GM18868 (cell line): ENCODE measurements at regions not wholly inside any gene's neighbourhood (a gene's known extent, or its start where the extent isn't known, plus 50 kb on each side); places are given as distances from the start of the nearest gene placed in this dataset.

Source experiments
- ATAC-seq: cut with Tn5 transposase; IDR thresholded peaks from one replicate; pipeline ENCODE4 v1.9.1; 2021; ENCODE audit warnings: mild to moderate bottlenecking, moderate library complexity; ENCODE audit not compliant: unreplicated experiment

DNA sequence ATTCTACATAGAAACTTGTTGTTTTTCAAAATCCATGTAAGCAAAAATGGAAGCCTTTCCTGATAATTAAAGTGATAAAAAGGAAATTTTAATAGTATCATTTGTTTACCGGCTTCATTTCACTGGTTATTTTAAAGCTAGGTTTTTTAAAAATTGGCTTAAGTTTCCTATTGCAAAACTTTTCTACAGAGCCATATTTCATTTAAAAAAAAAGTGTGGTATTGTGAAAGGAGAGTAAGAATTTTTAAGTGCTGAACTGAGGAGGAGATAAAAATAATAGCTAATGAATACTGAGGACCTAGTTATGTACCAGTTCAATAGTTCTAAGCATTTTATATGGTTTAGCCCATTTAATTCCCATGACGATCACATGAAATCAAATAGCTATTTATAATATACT, 172.2 kb upstream of the COL1A2 start:
- ATAC-seq = no peak

- ATAC-seq = peak; percentile 52
These were observed 171.2 kb upstream of the COL1A2 start for GRCh38 chr7:94223375-94224084.

DNA sequence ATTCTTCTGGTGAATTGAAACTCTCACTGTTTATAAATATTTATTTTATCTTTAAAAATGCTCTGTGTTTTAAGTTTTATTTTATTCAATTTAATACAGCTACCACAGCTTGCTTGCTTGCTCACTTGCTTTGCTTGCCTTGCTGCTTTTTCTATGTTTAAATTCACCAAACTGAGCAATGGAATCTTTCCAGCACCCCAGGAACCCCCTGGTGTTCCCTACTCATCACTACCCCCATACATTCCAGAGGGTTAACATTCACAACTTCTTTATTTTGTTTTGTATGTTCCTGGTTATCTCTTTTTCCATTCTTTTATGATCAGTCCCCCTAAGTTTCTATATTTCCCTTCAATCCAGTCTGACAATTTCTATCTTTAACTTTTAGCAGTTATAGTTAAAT, 166.5 kb upstream of the COL1A2 start:
- ATAC-seq = no peak

DNA sequence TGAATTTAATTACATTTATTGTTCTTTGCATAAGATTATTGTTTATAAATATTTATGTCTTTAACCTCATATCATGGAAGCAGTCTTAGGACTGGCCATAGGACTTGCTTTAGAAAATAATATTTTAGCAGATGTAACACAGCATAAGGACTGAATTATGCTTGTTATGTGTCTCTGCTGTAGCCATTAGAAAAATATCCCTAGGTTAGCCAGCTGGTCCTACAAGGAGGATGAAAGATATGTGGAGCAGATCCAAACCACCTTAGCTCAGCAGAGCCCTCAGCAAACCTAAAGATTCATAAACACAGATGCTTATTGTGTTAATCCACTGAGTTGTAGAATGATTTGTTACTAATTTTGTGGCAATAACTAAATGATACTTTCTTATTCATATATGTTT, 166.0 kb upstream of the COL1A2 start:
- no peak for ATAC-seq

DNA sequence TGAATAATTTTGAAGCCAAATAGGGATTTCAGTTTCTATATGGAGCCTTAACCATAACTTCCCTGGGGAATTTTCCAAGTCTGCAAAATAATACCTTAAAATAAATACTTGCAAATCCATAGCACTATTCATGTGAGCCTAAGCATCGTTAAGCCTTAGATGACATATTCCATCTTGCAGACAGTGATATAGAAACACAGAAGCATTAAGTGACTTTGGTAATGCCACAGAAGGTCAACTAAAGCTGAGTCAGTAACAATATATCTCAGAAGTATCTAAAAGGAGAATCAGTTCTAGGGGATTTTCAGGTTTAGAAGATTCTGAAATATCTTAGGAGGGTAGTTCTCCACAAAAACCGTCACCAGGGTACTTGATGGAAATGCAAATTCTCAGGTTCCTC, 163.4 kb upstream of the COL1A2 start:
- no peak for ATAC-seq

- ATAC-seq = no peak
These were observed 157.7 kb upstream of the COL1A2 start for GRCh38 chr7:94236960-94237359.

GRCh38 chr7:94237417-94237816, 157.3 kb upstream of the COL1A2 start:
- peak; percentile 42 for ATAC-seq

DNA sequence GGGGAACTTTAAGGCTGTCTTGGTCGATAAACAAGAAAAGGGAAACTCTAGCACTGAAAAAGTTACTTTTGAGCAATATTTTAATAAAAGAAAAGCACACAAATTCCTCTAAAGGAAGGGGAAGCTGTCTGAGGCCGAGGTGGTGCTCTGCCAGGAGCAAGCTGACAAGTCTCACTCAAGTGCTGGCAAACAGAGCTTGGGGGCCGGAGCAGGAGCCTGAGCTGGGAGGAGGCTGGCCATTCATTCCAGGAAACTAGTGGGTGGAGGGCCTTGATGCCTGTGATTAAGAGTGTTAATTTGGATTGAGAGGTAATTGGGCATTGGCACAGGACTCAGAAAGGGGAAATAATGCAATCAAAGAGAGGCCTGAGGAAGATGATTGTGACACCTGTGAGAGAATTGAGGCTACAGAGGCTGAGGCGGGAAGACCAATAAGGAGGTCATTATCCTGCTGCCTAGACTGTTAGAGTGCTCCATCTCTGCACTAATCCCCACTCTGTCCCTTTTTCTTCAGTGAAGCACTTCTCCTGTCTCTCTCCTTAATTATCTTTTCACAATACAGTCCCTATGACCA, 154.9 kb upstream of the COL1A2 start:
- ATAC-seq = no peak

GRCh38 chr7:94240902-94241301, 153.8 kb upstream of the COL1A2 start:
- no peak for ATAC-seq

DNA sequence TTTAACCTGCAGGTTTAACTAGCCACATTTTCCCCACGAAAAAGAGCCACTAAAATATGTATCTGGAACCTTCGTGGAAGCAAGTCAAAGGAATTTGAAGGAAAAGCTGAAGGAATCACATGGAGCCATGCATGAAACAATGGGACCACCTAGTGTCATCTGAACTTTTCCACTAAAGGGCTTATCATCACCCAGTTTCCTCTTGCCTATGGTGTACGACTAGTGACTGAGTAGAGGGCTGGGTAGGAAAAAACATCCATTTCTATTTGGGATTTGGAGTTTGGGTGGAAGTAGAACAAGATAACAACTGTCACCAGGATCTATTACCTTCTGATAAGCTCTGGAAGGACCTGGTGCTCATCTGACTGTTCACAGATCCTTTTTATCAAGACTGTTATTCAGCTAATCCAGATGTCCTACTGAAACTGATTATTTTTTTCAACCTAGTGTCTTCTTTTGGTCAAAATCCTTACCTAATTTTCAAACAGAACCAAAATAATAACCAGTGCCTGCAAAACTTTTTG, 153.2 kb upstream of the COL1A2 start:
- no peak for ATAC-seq

- ATAC-seq = no peak
These were observed 151.5 kb upstream of the COL1A2 start for GRCh38 chr7:94243066-94243711.

- no peak for ATAC-seq
These were observed 149.9 kb upstream of the COL1A2 start for GRCh38 chr7:94244760-94245159.

DNA sequence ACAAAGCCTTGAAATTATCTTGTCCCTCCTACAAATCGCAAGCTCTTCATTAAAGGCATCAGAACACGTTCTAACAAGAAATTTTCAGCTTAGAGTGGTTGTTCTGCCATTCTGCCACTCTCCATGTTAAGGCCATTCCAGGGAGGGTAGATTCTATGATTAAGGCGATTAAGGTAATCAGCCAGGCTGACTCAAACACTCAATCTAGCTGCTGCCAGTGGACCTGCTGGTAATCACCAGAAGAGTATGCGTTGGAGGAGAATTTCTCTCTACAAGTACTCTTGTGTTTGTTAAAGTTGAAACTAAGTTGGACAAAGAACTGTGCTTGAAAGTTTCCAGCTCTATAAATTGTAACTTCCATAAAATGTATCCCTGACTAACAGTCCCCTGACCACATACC, 149.2 kb upstream of the COL1A2 start:
- ATAC-seq = no peak

- ATAC-seq = peak; percentile 51
These were observed 146.7 kb upstream of the COL1A2 start for GRCh38 chr7:94247970-94248369.

- ATAC-seq = no peak
These were observed 145.1 kb upstream of the COL1A2 start for GRCh38 chr7:94249631-94250030.

- no peak for ATAC-seq
These were observed 144.6 kb upstream of the COL1A2 start for GRCh38 chr7:94250124-94250523.

- ATAC-seq = no peak
These were observed 143.7 kb upstream of the COL1A2 start for GRCh38 chr7:94250987-94251386.

GRCh38 chr7:94252124-94252523, 142.6 kb upstream of the COL1A2 start:
- no peak for ATAC-seq

DNA sequence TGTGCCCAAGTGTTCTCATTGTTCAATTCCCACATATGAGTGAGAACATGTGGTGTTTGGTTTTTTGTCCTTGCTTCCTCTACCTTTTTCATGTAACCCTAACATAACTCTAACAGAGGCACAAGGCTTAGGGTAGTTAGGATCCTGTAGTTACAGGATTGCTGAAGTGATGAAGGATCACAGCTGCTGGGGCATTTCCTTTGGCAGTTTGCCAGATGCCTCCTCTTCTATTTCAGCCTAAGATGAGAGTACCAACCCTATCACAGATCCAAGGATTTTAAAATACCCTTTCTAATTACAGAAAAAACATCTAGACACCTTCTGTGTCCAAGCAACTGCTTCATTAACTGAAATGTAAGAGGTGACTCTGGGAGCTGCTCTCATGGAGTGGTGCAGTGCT, 141.7 kb upstream of the COL1A2 start:
- no peak for ATAC-seq

DNA sequence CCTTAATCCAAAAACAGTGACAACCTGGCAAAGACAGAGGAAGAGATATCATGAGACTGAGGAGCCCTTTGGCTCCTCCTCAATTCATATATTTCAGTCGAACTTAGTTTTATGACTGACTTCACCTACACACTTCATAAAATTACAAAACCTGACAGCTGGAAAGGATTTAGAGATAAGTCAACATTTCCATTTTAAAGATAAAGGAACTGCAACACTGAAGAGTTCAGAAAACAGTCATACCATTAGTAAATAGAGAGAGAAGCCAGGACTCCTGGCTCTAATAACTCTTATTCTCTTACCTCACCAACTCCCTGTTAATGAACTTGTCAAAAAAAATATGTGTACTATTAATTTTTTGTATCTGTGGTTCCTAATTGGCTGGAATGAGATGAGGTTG, 141.0 kb upstream of the COL1A2 start:
- ATAC-seq = peak; percentile 76

DNA sequence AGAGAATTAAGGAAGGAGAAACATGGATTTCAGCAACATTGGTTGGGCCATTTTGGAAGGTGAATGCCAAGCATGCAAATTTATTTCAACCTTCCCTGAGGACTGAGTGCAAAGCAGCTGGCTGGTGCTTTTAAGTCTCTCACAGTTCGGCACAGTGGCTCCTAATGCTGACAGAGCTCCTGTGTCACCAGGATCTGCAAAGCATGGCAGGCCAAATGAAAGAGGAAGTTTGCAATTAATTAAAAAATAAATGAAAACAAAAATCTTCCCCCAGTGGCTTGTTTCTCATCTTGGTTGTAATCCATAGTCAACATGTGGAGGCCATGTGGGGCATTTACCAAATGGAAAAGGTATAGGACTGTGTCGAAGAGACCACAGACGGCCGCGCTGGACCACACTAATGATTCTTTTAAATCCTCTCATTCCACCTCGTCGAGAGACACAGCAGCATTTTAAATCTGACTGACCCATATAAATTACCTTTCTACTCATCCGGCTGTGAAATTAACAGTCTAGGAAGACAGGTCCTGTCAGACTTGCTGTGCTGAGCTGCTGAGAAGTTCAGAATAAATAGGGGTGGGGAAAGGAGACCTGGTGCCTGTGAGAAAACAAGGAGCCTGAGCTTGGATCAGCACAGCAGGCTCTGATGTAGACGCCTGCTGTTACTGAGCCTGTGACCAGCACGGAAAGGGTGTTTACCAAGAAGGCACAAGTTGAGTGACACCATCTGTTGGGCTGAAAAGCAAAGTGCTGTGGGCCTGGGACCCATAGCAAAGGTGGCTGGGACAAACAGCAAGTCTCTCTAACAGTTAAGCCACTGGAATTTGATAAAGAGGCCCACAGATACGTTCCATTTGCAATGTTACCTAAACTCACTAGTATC, 136.0 kb upstream of the COL1A2 start:
- no peak for ATAC-seq
